HG02970 (cell line): ENCODE measurements at regions not wholly inside any gene's neighbourhood (a gene's known extent, or its start where the extent isn't known, plus 50 kb on each side); places are given as distances from the start of the nearest gene placed in this dataset.

Experiments
- ATAC-seq: cut with Tn5 transposase; IDR thresholded peaks from one replicate; pipeline ENCODE4 v1.9.1; 2021; ENCODE audit warnings: mild to moderate bottlenecking, moderate library complexity, moderate number of reproducible peaks; ENCODE audit not compliant: unreplicated experiment, low FRiP score

DNA sequence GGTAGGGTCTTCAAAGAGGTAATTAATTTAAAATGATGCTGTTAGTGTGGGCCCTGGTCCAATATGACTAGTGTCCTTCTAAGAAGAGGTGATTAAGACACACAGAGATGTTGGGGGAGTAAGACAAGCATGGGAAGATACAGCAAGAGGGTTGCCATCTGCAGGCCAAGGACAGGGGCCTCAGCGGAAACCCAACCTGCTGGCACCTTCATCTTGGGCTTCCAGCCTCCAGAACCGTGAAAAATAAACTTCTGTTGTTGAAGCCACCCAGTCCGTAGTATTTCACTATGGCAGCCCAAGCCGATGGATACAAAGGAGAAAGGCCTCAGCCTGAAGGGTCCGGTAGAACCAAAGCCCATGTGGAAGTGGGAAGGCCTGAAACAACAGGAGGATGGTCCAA lies 161.7 kb upstream of the UBE2E1 start:
- ATAC-seq = no peak

DNA sequence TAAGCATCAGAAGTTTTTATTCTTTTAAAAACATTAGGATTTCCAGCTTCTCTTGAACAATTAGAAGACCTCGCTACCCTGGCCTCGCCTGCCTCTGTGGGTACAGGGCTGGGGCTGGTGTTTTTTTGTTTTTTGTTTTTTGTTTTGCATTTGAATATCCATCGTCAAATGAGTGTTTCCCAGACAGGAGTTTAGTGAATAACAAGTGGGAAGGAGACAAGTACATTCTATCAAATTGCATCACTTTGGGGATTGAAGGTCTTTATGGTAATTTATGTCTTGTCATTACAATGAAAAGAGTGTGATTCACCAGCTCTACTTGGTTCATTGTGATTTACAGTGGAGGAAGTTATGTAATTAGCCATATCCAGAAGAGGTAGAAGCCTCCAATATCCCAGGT lies 161.1 kb upstream of the UBE2E1 start:
- ATAC-seq = no peak

DNA sequence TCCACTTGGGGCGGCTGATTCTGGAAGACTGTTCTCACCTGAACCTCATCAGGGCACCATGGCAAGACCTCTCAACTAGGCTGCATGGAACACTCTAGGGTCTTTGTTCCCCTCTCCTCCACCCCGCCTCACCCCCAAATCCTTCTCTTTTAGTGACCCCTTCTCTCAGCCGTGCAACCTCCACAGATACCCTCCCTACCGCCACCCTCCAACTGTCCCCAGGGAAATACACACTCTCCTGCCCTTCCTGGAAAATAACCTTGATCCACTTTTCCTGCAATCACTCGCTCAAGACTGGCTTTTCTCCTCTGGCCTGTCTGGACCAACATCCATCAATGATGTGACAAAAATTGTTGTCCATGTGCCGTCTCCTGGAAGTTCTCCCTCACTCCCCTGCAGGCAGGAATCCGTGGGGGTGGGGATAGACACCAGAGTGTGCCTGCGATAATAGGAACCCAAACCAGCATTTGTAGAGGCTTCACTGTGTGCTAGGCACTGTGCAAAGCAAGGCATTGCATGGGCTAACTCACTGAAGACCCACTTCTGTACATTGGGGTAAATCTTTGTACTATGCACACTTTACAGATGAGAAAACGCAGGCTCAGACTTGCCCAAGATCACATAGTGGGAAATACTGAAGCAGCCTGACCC lies 160.1 kb upstream of the UBE2E1 start:
- ATAC-seq = no peak

DNA sequence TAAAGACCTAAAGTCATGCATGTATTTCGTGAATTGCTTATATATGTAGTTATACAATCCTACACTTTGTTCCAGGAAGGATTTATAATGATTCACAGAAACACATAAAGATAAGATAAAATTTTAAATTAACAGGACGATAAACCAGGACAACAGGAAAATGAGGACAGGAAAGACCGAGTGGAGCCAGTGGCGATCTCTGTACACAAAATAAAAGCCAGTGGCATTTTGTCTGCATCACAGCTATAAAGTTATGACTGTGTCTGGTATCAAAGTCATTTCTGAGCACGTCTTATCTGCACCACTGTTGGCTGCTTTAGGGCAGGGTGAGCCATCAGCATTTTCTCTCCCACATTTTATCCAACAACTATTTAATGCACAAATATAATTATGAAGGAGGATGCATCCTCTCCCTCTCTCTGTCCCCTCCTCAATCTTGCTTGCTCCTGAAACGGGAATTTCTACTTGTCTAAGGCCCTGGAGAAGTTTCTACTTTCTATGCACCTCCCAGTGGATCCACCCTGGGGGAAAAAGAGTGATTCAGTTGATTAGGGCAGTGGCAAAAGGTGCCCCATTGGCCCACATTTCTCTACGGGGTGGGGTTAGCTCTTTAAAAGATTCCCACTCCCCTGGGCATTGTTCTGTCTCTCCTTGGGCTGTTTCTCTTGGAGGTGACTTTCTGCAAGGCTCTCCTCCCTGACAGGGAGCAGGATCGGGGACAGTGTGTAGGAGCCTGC lies 159.4 kb upstream of the UBE2E1 start:
- no peak for ATAC-seq

DNA sequence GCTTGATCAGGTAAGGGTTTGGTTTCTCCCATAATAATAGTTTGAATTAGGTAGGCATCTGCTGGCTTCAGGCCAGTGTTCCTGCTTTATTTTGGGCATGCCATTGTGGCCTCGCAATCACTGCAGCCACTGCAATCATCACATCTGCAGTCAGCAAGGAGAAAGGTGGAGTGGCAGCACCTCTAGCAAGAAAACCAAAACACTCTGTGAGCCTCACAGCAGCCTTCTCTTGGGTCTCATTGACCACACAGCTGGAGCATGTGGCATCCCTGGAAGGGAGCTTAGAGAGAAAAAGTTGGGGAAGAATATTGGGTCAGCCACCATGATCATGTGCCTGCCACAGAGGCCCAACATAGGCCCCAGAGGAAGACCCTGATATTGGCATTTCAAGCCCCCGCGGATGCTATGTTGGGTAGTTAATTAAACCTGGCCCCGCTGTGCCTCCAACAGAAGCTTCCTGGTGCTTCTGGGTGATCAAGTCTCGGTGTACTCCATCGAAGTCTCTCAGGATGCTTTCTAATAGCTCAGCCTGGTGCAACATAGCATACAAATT lies 158.0 kb upstream of the UBE2E1 start:
- ATAC-seq = no peak

DNA sequence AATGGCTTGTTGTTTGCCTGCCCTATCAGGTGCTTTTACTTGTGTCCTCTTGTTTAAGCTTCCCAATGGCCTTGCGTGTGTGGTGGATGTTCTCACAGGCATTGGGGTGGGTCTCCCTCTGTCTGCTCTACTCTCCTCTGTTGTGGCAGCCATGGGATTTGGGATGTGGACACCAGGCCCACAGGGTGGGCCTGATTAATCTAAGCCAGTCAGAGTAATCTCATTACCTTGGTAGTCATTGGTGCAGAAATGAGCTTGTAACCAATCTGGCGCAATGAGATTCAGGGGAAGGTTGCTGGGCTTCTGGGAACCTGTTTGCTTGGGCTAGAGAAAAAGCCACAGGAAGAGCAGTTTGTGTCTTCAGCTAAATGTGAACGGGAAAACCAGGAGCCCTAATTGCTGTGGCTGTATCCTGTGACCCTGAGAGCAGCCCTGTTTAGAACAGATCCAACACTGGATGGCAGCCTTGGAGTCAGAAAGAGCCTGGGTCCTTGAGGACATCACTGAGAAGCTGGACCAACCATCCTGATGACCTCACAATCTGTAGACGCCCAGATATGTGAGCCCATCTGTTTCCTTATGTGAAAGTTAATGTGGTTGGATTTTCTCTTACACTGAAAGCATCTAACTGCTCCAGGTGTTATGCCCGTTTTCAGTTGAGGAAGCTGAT lies 157.3 kb upstream of the UBE2E1 start:
- ATAC-seq = no peak

DNA sequence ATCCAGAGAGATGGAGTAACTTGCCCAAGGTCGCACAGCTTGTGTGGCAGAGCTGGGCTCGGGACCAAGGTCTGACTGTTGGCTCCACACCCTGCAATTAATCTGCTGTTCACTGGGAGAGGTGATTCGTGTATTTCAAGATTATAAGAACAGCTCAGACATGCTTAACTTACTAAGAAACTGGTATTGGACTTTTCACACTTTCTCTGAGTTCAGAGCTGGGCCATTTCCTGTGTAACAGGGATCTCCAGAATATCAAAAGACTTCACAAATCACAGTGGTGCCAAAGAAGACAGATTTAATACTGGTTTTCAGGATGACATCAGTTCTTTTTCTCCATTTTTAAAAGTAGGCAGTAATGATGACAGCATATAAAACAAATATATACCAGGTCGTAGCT lies 156.8 kb upstream of the UBE2E1 start:
- no peak for ATAC-seq

DNA sequence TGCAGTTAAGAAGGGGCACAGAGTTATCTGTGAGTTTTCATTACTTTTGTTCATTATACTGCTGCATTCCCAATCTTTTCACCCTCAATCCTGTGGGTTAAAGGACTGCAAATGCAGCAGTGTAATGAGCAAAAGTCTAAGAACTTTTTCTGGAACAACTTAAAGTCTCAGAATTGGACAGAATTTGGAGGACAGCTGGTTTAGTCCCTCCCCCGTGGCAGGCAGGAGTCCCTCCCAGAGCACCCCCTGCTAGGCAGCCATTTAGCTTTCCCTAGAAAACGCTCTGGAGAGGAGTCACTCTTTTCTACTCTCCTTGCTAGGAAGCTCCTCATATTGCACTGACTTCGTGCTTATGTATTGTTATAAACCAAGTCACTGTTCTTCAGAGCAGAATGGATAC lies 156.3 kb upstream of the UBE2E1 start:
- ATAC-seq = no peak

DNA sequence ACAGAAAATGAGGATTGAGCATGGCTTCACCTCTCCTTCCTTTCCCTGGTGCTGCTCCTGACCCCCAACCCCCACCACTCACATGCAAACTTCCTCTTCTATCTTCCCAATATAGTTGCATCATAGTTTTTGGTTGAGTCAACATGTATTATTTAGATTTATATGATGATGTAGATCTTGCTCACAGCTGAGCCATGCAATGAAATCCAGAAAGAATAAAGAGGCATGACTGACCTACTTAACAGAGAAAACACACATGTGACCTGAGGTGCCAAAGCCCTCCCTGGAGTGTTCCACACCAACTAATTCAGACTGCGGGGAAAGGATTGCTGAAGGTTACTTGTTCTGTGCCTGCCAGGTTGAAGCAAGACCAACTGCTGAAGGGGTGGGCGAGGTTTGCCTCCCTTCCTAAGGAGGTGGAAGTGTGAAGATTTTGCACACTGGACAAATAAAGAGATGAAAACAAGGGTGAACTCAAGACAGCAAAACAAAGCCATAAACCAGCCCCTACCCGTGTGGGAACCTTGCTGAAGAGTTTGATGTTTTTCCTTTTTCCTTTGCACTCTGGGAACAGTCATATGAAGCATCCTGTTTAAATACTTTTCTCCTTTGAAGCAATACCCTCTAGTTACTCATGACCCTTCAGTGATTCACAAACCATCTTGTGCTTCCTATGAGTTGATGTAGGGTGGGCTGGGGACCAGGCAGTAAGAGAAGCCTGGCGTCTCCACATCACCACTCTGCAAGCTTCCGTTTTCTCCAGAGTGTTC lies 155.2 kb upstream of the UBE2E1 start:
- ATAC-seq = no peak

DNA sequence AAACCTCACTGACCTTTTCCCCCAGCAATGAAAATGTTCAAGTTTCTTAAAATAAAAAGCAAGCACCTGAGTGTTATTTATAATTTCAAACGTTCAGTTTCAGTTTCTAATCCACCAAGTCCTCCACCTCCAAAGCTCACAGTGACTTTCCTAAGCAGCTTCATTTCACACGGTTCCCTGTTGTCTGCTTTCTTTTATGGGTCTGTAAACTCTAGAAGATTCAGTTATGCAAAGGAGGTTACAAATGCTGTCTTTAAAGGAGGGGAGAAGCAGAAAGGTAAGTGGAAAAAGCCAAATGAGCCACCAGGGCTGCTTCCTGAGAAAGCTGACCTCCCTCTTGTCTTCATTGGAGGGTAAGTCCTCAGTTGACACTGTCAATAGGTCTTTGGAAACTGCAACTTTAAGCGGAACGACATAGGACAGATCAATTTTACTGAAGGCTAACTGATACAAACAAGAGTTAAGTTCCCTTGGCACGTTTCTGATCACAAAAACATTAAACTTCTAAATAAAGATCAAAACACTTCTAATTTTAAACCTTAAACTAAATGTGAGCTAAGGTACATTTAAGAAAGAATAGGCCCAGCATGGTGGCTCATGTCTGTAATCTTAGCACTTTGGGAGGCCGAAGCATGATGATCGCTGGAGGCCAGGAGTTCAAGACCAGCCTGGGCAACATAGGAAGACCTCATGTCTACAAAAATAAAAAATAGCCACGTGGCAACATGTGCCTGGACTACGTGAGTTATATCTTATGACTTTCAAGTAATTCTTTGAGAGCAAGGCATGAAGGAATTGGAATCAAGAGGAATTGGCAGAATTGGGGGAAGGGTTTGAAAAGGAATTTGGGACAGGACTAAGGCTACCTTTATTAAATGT lies 151.9 kb upstream of the UBE2E1 start:
- ATAC-seq = peak; percentile 78

DNA sequence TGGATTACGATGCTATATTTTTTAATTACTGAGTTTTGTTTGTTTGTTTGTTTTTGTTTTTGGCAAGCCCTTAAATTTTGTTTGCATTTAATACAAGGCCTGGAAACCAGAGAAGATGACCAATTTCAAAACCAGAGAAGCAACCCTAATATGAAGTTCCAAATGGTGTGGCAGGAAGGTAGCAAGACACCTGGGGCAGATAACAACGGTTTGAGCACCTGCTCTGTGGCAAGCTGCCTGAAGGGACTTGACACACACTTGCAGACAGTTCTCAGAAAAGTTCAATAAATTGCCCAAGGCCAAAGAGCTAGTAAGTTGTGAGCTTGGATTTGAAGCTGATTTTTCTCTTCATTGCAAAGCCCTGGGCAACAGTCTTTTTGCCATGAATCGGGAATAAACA lies 151.2 kb upstream of the UBE2E1 start:
- ATAC-seq = no peak

DNA sequence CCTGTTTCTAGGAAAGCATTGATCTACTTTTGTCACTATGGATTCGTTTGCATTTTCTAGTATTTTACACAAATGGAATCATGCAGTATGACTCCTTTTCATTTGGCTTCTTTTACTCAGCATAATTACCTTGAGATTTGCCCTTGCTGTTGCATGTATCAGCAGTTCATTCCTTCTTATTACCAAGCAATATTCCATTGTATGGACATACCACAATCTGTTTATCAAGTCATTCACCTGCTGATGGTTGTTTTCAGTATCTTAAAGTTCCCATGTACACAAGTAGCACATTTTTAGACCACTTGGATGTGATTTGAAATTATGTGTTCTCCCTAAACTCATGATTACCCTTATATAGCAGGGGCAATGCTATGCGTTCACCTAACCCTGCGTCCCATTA lies 150.0 kb upstream of the UBE2E1 start:
- no peak for ATAC-seq

DNA sequence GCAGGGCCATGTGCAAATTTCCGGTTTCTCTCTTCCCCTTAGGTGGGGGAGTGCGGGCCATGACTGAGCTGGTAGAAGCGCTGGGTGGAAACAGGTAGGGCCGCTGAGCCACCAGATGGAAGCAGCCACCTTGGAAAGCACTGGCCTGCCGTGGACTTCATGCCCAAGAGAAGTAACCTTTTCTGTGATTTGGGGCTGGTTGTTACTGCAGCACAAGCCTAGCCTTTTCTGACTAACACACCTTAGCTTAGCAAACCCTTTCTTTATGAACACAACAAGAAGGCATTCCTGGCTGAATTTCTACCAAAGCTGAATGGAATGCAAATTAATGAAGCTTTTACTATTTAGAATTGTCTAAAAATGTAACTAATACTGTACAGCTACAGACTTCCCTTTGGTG lies 149.6 kb upstream of the UBE2E1 start:
- no peak for ATAC-seq

DNA sequence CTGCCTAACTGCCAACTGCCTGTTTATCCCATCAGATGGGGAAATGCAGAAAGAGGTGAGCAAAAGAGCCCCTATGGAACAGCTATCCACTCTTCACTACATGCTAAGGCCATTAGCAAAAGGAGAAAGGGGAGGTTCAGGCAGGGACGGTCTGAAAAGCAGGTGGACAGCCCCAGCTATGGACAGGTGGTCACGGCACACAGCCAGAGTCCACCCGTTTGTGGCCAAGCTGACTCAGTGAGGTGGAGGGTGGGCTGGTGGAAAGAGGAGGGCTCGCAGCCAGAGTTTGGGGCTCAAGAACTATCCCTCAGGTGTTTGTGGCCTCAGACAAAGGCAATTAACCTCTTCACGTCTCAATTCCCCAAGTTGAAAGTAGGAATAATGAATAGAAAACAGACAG lies 148.9 kb upstream of the UBE2E1 start:
- no peak for ATAC-seq

DNA sequence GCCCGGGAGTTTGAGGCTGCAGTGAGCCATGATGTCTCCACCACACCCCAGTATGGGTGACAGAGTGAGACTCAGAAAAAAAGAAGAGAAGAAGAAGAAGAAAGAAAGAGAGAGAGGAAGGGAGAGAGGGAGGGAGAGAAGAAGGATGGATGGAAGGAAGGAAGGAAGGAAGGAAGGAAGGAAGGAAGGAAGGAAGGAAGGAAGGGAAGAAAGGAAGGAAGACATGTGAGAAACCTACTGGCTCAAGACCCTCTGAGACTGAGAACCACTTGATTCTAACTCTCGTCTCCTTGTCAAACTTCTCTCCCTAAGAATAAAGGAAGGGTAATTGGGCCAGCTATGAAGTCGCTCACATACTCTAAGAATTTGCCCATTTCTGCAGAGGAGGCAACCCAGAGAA lies 148.1 kb upstream of the UBE2E1 start:
- ATAC-seq = no peak

DNA sequence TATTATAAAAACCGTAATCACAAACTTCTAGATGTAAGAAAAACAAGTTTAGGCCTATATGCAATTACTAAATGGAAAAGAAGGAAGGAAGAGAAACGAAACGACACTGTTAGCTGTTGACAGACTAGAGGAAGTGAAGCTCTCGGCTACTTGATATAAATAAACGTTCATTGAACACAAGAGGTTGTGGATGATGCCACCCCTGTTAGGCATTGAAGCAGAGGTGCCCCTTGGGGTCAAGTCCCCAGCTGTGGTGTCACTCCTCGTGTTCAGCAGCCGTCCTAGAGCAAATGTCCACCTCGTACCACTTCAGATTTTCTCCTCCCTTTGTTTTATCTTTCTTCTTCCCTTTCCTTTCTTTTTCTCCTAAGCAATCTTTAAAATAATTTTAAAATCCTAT lies 146.5 kb upstream of the UBE2E1 start:
- no peak for ATAC-seq

DNA sequence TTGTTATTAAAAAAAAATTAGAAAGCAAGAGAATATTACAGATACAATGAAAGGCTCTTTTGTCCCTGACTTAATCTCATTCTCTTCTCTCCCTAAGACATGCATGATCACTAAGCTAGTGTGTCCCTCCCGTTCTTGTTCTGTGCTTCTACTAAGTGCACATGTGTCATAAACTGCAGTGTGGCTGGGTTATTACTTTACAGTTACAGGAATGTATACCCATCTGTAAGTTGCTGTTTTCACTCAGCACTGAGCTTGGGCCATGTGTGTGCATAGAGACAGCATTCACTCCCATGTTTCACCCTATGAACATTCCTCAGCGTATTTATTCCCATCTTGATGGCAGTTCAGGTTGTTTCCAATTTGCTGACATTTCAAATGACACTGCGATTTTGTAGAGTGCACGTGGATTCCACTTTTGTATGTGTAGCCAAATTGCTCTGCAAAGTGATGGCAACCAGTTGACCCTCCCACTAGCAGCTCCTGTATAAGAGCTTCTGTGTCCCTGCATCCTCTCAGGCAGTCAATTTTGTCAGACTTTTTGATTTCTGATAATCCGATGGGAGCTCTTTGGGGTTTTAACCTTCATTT lies 145.8 kb upstream of the UBE2E1 start:
- ATAC-seq = no peak

DNA sequence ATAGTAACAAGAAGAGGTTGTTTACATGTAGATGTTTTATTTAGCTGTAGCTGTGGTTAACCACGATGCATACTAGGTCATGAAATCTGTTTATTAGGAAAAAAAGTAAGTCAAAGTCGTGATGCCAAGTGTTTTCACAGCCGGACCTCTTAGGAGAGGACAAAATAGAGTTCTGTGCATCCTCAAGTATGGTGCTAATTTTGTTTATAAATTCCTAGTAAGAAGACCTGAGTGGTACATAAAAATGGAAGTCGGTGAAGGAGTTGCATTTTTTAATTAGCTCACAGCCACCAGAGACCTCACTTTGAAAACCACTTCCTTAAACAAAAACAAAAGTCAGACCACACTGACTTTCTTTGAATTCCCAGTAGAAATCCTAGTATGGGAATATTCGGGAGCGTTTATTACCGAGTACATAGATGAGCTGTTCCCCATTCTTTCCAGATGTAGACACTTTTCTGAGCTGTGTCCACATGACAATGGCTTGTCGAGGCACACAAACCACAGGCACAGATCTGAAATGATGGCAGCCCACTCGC lies 143.6 kb upstream of the UBE2E1 start:
- no peak for ATAC-seq

DNA sequence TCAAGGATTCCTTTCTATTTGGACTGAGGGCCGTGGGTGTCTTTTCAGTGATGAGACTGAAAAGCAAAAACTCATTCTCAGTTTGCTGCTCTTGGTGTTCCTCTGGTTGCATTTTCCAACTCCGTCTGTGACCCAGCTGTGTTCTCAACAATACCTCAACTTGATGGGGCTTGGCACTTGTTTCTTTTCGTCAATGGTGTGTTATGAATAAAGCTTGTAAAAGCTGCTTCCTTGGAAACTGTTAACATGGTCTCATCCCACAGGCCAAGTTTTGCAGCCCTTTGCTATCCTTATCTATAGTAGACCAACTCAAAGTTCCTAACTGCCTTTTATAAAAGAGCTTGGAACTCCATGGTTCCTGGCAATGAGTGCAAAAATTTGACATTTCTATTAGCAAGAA lies 142.5 kb upstream of the UBE2E1 start:
- ATAC-seq = no peak
